HG02840 (cell line): ENCODE measurements at regions not wholly inside any gene's neighbourhood (a gene's known extent, or its start where the extent isn't known, plus 50 kb on each side); places are given as distances from the start of the nearest gene placed in this dataset.

ENCODE experiments used
- ATAC-seq: cut with Tn5 transposase; IDR thresholded peaks from one replicate; pipeline ENCODE4 v1.9.1; 2021; ENCODE audit warnings: mild to moderate bottlenecking, moderate library complexity, moderate number of reproducible peaks; ENCODE audit not compliant: unreplicated experiment, low FRiP score

- no peak for ATAC-seq
Measured at GRCh38 chr17:72206376-72206775, 85.6 kb downstream of the SOX9 start.

GRCh38 chr17:72208832-72209231 is 88.0 kb downstream of the SOX9 start:
- ATAC-seq: no peak

DNA sequence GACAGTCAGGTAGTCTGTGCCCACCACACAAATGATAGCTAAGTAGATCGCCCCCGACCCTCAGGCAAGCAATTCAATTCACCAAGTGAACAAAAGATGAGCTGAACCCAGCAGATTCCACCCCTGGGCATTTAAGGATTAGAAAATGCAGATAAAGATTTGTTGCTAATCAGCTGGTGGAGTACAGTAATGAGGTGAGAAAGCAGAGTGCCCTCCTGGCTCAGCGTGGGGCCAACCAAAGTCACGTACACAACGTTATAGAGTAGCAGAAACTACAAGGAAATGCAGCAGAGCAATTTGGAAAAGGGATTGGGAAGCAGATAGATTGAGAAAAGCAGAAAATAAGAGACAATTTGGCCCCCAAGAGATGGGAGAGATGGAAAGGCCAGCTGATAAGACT is 91.2 kb downstream of the SOX9 start:
- ATAC-seq: no peak

DNA sequence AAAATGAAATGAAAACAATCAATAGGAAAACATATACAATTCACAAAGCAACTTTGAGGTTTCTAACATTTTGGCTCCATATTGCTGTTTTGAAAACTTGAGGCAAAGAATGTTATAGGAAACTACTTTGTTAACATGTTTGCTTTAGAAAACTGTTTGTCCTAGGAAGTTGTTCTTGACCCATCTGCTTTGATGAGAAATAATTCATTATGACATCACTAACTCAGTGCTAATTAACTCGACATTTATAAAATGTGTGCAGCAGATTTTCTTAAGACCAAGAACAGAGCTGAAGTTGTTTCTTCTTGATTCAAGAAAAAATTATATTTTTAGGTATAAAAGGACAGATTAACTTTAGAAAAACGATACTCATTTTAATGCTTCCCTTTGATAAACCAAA is 94.7 kb downstream of the SOX9 start:
- ATAC-seq: no peak

- ATAC-seq: no peak
Measured at GRCh38 chr17:72215928-72216327, 95.1 kb downstream of the SOX9 start.

DNA sequence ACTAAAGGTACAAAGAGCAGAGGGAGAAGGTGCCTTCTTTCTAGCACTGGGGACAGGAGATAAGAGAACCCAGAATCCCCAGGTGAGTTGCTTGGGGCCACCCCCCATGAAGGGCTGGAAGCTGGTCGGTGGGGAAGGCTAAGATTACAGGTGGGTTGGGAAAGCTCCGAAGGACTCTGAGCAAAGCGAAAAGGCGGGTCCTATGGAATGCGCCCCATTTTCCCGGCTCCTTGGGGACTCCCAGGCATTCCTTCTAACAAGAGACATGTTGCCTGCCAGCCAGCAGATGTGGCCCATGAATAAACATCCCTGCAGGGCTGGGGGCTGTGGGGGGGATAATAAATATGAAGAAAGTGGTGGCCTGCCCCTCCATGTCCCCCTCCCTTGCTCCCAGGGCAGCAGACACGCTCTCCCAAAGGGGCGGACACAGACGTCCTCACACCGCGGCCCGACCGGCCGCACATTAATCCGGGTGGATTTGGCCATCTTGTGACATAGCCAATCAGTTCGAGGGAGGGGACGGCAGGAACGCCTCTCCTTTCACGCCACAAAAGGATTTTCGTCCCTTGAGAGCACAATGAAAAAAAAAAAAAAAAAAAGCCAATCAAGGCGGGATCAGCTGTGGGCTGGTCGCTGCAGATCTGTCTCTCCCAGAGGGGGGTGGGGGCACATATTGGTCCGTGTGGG is 98.5 kb downstream of the SOX9 start:
- ATAC-seq: no peak

DNA sequence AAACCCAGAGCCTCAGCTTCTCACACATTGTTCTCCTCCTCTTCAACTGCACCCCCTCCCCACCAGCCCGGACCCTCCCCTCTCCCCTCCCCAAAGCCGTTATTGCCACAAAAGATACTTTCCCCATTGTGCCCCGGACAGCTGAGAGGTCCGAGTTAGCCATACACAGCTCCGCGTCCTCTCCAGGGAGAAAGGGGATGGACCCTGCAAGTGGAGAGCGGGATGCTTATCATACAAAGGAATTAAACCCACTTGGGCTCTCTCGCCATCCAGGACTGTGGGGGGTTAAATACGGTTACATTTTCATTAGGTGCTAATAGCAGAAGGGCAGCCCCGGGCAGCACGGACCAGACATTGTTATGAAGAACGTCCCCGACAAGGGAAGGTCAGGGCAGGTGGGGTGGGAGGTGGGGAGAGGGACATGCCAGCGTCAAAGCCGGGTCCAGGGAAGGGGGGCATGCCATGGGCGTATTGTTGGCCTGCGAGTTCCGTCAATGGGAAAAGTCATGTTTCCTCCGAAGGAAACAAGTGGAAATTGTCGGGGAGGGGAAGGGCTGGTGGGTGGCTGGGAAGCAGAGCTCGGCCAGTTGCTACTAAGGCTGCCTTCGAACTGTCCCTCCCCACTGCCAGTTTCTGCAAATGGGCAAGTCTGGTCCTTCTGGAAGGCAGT is 99.1 kb downstream of the SOX9 start:
- ATAC-seq: no peak

DNA sequence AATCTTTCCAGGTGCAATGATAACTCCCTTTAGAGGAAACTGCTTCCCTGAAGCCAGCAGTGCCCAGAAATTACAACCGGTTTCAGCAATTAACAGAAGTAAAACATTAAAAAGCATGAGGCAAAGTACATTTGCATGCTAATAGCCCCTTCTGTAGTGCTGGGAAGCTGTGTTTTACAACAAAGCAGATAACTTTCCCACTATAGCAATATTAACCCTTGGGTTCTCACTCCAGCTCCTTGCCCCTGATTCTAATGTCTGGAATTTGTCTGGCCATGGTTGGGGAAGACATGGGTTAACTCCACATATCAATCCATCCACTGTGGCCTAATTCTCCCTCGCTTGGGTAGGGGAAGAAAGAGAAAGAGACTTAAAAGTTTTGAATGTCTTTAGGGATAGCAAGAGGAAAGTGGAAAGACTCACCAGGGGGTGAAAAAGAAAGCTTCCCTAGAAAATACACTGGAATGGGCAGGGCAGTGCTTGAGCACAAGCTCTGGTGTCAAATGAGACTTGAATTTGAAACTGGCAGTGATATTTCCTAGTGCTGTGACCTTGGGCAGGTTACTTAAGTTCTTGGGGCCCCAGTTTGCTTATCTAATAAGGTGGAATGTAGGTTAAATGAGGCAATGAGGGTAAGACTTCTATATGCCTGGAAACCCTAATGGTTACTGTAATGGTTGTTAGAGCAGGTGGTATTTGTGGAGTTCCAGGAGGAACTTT is 102.0 kb downstream of the SOX9 start:
- no peak for ATAC-seq

GRCh38 chr17:72223866-72224291 is 103.1 kb downstream of the SOX9 start:
- no peak for ATAC-seq

DNA sequence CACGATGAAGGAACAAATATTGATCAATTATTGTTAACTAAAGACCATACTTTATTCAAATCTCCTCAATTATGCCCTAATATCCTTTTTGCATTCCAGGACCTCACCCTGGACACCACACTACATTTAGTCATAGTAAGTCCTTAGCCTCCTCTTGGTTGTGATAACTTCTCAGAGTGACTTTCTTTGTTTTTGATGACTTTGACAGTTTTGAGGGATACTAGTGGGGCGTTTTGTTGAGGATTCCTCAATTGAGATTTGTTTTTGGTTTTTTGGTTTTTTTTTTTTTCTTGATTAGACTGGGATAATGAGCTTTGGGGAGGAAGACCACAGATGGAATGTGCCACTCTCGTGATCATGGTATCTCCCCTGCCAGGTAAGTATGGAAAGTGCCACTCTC is 105.5 kb downstream of the SOX9 start:
- ATAC-seq: no peak

- no peak for ATAC-seq
Measured at GRCh38 chr17:72233986-72234385, 113.2 kb downstream of the SOX9 start.

GRCh38 chr17:72234985-72235384 is 114.2 kb downstream of the SOX9 start:
- no peak for ATAC-seq

DNA sequence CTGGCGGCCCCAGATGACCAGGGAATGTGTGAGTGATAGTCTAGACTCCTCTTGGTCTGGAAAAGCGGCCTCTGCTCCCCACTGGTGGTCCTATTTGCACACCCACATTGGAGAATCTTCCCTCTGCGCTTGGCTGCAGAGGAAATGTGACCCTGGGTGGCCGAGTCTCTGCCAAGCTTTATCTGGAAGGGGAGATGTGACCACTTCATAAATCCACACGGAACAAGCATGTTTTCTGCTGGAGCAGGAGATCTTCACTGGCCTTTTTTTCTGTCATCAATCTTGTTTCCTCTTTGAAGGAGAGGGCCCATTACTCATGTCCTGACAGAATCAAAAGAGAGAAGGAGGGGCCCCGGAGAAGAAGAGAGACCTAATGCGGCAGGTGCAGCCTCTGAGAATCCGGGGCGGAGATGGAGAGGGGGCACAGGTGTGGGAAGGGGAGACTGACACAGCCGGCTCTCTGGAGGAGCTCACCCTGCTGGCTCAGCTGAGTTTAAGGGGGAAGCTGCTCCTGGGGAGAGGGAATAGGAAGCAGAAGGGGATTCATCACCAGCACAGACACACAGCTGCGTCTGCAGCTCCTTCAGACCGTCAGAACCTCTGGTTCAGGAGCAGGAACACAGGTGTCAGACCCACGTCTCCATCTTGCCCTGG is 116.3 kb downstream of the SOX9 start:
- no peak for ATAC-seq

GRCh38 chr17:72238157-72238673 is 117.4 kb downstream of the SOX9 start:
- ATAC-seq: no peak

- ATAC-seq: no peak
Measured at GRCh38 chr17:72239548-72239947, 118.7 kb downstream of the SOX9 start.

- no peak for ATAC-seq
Measured at GRCh38 chr17:72240333-72240732, 119.5 kb downstream of the SOX9 start.

DNA sequence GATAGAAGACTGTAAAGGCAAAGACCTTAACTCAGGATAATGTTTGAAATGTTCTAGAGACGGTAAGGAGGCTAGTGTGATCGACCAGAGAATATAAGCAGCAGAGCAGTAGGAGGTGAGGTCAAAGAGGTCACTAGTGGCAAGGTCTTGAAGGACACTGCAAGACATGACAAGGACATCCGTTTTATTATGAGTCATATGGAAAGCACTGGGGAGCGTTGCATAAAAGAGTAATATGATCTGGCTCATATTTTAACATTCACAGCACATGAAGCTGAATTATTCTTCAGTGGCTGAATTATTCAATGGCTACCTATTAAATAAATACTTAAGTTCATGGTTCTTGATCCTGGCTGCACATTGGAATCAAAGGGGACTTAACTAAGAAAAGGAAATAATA is 123.7 kb downstream of the SOX9 start:
- no peak for ATAC-seq

GRCh38 chr17:72244956-72245355 is 124.1 kb downstream of the SOX9 start:
- ATAC-seq: no peak

DNA sequence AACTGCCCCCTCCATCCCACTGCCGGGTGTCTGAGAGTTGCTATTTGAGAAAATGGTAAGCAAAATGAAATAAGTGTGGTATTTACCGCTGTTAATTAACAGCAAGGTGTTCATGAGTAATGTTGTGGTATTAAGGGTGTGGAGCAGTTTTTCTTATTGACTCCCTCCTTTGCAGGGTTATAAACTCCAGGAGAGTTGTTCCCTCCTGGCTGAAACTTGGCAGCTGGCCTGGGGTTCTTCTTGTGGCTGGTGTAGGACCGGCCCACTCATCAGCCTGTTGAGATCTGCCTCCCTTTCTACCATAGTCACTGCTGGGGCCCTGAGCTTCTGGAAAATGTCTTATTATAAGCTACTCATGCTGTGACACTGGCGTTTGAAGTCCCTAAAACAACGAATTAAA is 128.6 kb downstream of the SOX9 start:
- no peak for ATAC-seq

- no peak for ATAC-seq
Measured at GRCh38 chr17:72250206-72250605, 129.4 kb downstream of the SOX9 start.

DNA sequence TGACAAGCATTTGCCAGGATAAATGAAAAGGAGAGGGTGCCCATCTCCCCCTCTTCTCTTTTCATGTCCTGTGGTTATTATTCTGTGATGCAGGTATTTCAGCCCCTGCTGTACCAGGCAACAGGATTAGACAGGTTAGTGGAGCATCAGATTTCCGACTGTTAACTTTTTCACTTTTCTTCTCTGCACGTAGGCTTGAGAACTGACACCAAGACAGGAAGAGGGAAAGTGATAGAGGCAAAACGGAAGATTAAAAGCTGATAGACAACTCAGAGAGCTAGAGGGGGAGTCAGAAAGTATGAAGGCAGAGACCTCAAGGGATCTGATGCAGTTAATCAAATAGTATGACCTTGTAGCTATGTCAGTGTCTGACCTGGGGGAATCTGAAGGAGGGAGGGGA is 132.8 kb downstream of the SOX9 start:
- ATAC-seq: no peak
